ENCODE measurements at regions not wholly inside any gene's neighbourhood (a gene's known extent, or its start where the extent isn't known, plus 50 kb on each side); places are given as distances from the start of the nearest gene placed in this dataset.

- TF ChIP-seq YY1 (IDR thresholded peaks at IDR 0.05; ENCODE audit: low read depth) (no peak), FOSL2 (IDR thresholded peaks at IDR 0.05; ENCODE audit: borderline replicate concordance, low read depth) (no peak), RCOR1 (IDR thresholded peaks at IDR 0.05; ENCODE audit: low read length) (no peak), MEF2A (IDR thresholded peaks at IDR 0.05; ENCODE audit: borderline replicate concordance, low read depth) (no peak), CTCF (IDR thresholded peaks at IDR 0.05) (no peak), TCF12 (IDR thresholded peaks at IDR 0.05) (no peak), USF2 (IDR thresholded peaks at IDR 0.05; ENCODE audit: borderline replicate concordance, low read depth, low read length) (no peak), RAD21 (IDR thresholded peaks at IDR 0.05; ENCODE audit: low read length) (no peak), TEAD4 (IDR thresholded peaks at IDR 0.05; ENCODE audit: borderline replicate concordance, insufficient read depth) (no peak)
- DNase-seq = no peak
- Histone ChIP-seq H3K9me2 (no peaks in the 10 kb centered on the region), H3K4me2 (no peak overlapping the region), H4K20me1 (ENCODE audit: insufficient read depth) (no peaks in the 10 kb centered on the region), H3F3A (replicated peaks; ENCODE audit: insufficient read depth) (no peaks in the 10 kb centered on the region), H3K27me3 (ENCODE audit: insufficient read depth) (no peaks in the 10 kb centered on the region), H3K4me3 (ENCODE audit: low read depth in 2 of 2, low read length in 1 of 2) (no peak overlapping the region), H3K79me2 (ENCODE audit: insufficient read depth) (no peaks in the 10 kb centered on the region), H3K4me1 (ENCODE audit: control insufficient read depth in 1 of 2, insufficient read depth in 2 of 2, low read depth in 1 of 2, low read length in 1 of 2) (no peaks in the 10 kb centered on the region), H3K9ac (no peak overlapping the region), H3K9me3 (no peaks in the 10 kb centered on the region), H2AFZ (ENCODE audit: low read depth) (no peak overlapping the region), H3K27ac (ENCODE audit: low read depth in 2 of 2, low read length in 1 of 2) (no peak overlapping the region), H3K36me3 (replicated peaks in 1 of 2; ENCODE audit: control insufficient read depth in 1 of 2, insufficient read depth in 2 of 2, low read length in 1 of 2) (no peaks in the 10 kb centered on the region)
- ChIA-PET CTCF (interaction anchor here (0.6 to 3.4 kb wide), 22 partner anchors 10 to 848 kb away, joined by 3 to 13 read pairs (median 4); partner anchors contain the start of gene FAM124B), POLR2A (no interaction called here)
- WGBS (ENCODE audit: low lambda C conversion rate) = 69% methylated on average over 4 of the region's 4 CpGs
Observed at GRCh38 chr2:224645722-224646121, 60.6 kb upstream of the CUL3 start.

- H3K27ac ChIP-seq (ENCODE audit: low read depth in 2 of 2, low read length in 1 of 2) = no peak overlapping the region
- H3K4me2 ChIP-seq = no peak overlapping the region
- H3K79me2 ChIP-seq (ENCODE audit: insufficient read depth) = no peaks in the 10 kb centered on the region
- 71% methylated on average over 4 of the region's 4 CpGs for WGBS (ENCODE audit: low lambda C conversion rate)
- H4K20me1 ChIP-seq (ENCODE audit: insufficient read depth) = no peaks in the 10 kb centered on the region
- no peaks in the 10 kb centered on the region for H3K9me3 ChIP-seq
- no peaks in the 10 kb centered on the region for H3K27me3 ChIP-seq (ENCODE audit: insufficient read depth)
- POLR2A ChIA-PET = no interaction called here
- H3K4me3 ChIP-seq (ENCODE audit: low read depth in 2 of 2, low read length in 1 of 2) = no peak overlapping the region
- no peaks in the 10 kb centered on the region for H3K9me2 ChIP-seq
- TF ChIP-seq ELF1 (IDR thresholded peaks at IDR 0.05) = no peak
- TF ChIP-seq USF1 (IDR thresholded peaks at IDR 0.05; ENCODE audit: borderline replicate concordance, low read depth) = no peak
- H3K36me3 ChIP-seq (replicated peaks in 1 of 2; ENCODE audit: control insufficient read depth in 1 of 2, insufficient read depth in 2 of 2, low read length in 1 of 2) = no peaks in the 10 kb centered on the region
- no peaks in the 10 kb centered on the region for H3F3A ChIP-seq (replicated peaks; ENCODE audit: insufficient read depth)
- H3K4me1 ChIP-seq (ENCODE audit: control insufficient read depth in 1 of 2, insufficient read depth in 2 of 2, low read depth in 1 of 2, low read length in 1 of 2) = no peaks in the 10 kb centered on the region
- no peak overlapping the region for H3K9ac ChIP-seq
- CTCF ChIA-PET = no interaction called here
- no peak for DNase-seq
- H2AFZ ChIP-seq (ENCODE audit: low read depth) = no peak overlapping the region
Observed at GRCh38 chr2:224640679-224641078, 55.5 kb upstream of the CUL3 start.
